HG03460 (cell line): ENCODE measurements at regions not wholly inside any gene's neighbourhood (a gene's known extent, or its start where the extent isn't known, plus 50 kb on each side); places are given as distances from the start of the nearest gene placed in this dataset.
"Not testable (repeated sequence)": the region's sequence is repeated elsewhere in the genome, so short reads cannot be mapped to it uniquely, and the experiment has no call there.

Experiments
- ATAC-seq: cut with Tn5 transposase; IDR thresholded peaks from one replicate; pipeline ENCODE4 v1.9.1; 2021; ENCODE audit not compliant: unreplicated experiment

- ATAC-seq, result no peak
These were observed 119.7 kb downstream of the MACROH2A1 start for GRCh38 chr5:135279328-135279727.

GRCh38 chr5:135276151-135276550, 122.9 kb downstream of the MACROH2A1 start:
- no peak for ATAC-seq

GRCh38 chr5:135273212-135273611, 125.8 kb downstream of the MACROH2A1 start:
- no peak for ATAC-seq

- ATAC-seq, result no peak
These were observed 126.7 kb downstream of the MACROH2A1 start for GRCh38 chr5:135272311-135272805.

DNA sequence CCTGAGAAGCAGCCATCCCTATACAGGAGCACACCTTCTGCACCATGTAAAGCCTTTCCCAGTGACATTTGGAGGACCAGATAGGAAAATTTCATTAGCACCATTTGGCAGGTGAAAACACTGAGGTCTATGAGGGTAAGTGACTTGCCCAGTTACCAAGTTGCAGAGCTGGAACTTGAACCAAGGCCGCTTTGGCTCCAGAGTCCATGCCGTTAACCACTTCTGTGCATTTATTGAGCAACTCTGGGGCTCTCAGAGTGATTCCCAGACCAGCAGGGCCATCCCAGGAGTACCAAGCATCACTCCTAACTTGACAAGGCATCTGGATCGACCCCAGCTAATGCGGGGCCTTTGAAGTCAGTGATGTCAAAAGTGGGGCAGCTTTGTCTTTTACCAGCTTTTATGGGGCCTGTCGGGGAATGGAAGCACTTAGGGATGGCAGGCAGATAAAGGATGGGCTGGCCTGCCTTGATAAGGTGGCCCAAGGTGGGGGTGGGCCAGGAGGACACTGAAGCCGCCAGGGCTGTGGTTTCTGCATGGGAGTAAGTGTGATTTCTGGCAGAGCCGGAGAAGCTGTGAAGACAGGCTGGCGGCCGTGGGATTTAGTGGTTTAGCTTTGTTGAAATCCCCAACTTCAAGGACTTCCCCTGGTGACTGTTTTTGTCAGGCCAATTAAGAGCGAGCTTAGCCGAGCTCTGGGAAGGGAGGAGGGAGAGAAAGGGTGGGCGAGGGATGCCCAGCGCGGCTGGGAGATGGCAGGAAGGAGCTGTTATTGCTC, 127.3 kb downstream of the MACROH2A1 start:
- ATAC-seq, result no peak

DNA sequence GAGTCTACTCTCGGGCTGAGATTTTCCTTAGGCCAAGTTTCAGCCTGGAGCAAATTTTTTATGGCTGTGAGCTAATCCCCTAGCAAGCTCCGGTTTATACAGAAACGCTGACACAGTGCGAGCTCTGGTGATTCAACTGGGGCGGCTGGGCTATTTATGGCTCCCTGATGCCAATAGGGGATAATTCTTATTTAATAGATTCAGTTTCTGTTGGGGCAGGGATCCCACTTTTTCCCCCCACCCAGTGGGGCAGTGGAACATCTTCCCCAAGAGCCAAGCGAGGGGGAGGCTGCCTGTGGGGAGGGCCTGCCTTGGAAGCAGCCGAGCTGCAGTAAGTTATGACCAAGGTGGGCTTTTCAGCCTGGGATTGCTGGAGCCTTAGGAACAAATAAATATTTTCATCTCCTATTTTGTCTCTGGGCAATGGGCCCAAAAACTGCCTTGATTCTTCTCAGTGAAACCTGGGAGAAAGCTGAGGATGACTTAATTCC, 129.1 kb downstream of the MACROH2A1 start:
- ATAC-seq, result no peak

GRCh38 chr5:135269199-135269598, 129.8 kb downstream of the MACROH2A1 start:
- ATAC-seq, result no peak

- no peak for ATAC-seq
These were observed 132.1 kb downstream of the MACROH2A1 start for GRCh38 chr5:135266975-135267374.

DNA sequence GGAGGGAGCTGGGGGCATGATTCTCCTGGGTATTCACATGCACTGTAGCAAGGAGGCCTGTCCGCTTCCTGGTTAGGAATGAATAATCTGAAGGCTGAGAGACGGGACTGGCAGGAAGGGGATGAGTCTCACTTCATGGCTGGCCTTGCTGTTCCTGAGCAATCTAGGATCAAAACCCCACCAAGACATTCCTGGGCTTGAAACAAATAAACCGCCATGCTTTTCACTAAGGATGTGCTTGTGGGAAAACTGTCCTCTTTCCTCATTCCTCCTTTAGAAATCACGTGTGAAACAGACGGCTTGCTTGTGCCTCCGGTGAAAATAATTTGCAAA, 132.8 kb downstream of the MACROH2A1 start:
- ATAC-seq, result no peak

GRCh38 chr5:135265497-135266302, 133.3 kb downstream of the MACROH2A1 start:
- ATAC-seq, result no peak

GRCh38 chr5:135264451-135265440, 134.3 kb downstream of the MACROH2A1 start:
- ATAC-seq, result no peak

GRCh38 chr5:135263022-135263668, 135.9 kb downstream of the MACROH2A1 start:
- ATAC-seq, result no peak

GRCh38 chr5:135262364-135262763, 136.7 kb downstream of the MACROH2A1 start:
- no peak for ATAC-seq

DNA sequence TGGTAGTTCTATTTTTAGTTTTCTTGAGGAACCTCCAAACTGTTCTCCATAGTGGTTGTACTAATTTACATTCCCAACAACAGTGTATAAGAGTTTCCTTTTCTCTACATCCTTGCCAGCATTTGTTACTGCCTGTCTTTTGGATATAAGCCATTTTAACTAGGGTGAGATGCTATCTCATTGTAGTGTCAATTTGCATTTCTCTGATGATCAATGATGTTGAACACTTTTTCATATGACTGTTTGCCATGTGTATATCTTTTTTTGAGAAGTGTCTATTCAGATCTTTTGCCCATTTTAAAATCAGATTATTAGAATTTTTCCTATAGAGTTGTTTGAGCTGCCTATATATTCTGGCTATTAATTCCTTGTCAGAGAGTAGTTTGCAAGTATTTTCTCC, 138.9 kb downstream of the MACROH2A1 start:
- ATAC-seq, result not testable (repeated sequence)

- no peak for ATAC-seq
These were observed 143.4 kb downstream of the MACROH2A1 start for GRCh38 chr5:135255461-135256178.

DNA sequence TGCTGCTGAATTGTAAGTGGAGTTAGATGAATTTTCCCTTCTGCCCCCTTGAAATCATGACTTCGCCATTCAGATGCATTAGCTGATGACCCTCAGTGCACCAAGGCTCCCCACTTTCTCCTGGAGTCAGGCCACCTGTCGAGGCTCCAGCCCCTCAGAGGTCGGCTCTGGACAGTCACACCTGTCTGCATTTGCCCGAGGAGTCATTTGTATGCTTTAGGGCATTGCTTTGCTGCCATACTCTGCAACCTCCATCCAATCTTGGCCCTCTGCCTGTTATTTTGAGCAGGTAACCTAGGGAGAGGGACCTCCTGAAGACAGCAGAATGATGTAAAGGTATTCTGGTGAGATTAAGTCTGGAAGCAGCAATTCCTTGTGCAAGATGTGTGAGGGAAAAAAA, 144.8 kb downstream of the MACROH2A1 start:
- no peak for ATAC-seq

- no peak for ATAC-seq
These were observed 145.3 kb downstream of the MACROH2A1 start for GRCh38 chr5:135253601-135254178.

- no peak for ATAC-seq
These were observed 147.9 kb downstream of the MACROH2A1 start for GRCh38 chr5:135251093-135251492.

GRCh38 chr5:135250671-135251070, 148.4 kb downstream of the MACROH2A1 start:
- no peak for ATAC-seq
